ENCODE measurements at regions not wholly inside any gene's neighbourhood (a gene's known extent, or its start where the extent isn't known, plus 50 kb on each side); places are given as distances from the start of the nearest gene placed in this dataset.

GRCh38 chr2:7984693-7985353, 697.0 kb upstream of the ID2 start:
- TF ChIP-seq FOXA2 (IDR thresholded peaks at IDR 0.05) (no peak), JUND (IDR thresholded peaks at IDR 0.05) (no peak), MAX (IDR thresholded peaks at IDR 0.05) (no peak), TAF1 (conservative IDR thresholded peaks at IDR 0.05) (no peak), EGR1 (IDR thresholded peaks at IDR 0.05; ENCODE audit: low read depth in 2 of 2) (no peak), CTCF (IDR thresholded peaks at IDR 0.05; ENCODE audit: low read depth, low read length, missing input control) (no peak), RAD21 (IDR thresholded peaks at IDR 0.05) (no peak), GABPA (IDR thresholded peaks at IDR 0.05 in 1 of 2, conservative IDR thresholded peaks at IDR 0.05 in 1 of 2) (no peak), HNF4G (IDR thresholded peaks at IDR 0.05) (no peak), RXRA (IDR thresholded peaks at IDR 0.05) (no peak), YY1 (IDR thresholded peaks at IDR 0.05) (no peak), ZBTB33 (IDR thresholded peaks at IDR 0.05) (no peak), REST (IDR thresholded peaks at IDR 0.05) (no peak)
- TF ChIP-seq, protein P1, sequence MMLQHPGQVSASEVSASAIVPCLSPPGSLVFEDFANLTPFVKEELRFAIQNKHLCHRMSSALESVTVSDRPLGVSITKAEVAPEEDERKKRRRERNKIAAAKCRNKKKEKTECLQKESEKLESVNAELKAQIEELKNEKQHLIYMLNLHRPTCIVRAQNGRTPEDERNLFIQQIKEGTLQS (IDR thresholded peaks at IDR 0.05): no peak
- H3K27me3 ChIP-seq (ENCODE audit: control insufficient read depth in 4 of 4, insufficient read depth in 4 of 4, low read length in 3 of 4): no peaks in the 10 kb centered on the region
- 84% methylated on average over 9 of the region's 9 CpGs for WGBS

DNA sequence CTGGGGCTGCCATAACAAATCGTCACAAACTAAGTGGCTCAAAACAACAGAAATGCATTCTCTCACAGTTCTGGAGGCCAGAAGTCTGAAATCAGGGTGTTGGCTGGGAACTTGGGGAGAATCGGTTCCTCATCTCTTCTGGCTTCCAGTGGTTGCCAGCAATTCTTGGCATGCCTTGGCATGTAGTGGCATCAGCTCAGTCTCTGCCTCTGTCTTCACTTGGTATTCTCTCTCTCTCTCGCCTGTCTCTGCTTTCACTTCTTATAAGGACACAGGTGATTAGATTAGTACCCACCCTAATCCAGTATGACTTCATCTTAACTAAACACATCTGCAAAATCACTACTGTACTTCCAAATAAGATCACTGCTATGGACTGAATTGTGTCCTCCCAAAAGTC, 695.4 kb upstream of the ID2 start:
- H3K9me3 ChIP-seq (ENCODE audit: control insufficient read depth in 4 of 4, low read length in 3 of 4): no peaks in the 10 kb centered on the region
- no peak overlapping the region for H3K4me3 ChIP-seq (ENCODE audit: low read depth in 1 of 3, low read length in 3 of 3)
- H3K27ac ChIP-seq (ENCODE audit: low read depth in 1 of 2, low read length in 2 of 2): no peak overlapping the region
- DNase-seq (ENCODE audit: low spot score): no peak
- H3K36me3 ChIP-seq (ENCODE audit: control insufficient read depth in 4 of 4, insufficient read depth in 3 of 4, low read depth in 1 of 4, low read length in 3 of 4): no peaks in the 10 kb centered on the region
- TF ChIP-seq MAX (IDR thresholded peaks at IDR 0.05): no peak
- WGBS: 94% methylated on average over 3 of the region's 3 CpGs
- H3K9ac ChIP-seq (ENCODE audit: low read depth in 1 of 2, low read length in 2 of 2): no peak overlapping the region
- H3K4me1 ChIP-seq (ENCODE audit: control insufficient read depth in 4 of 4, insufficient read depth in 4 of 4, low read length in 3 of 4): peaks cover 0 to 6% (median 4%) of the 10 kb centered on the region in 4 donors
- no peaks in the 10 kb centered on the region for H3K27me3 ChIP-seq (ENCODE audit: control insufficient read depth in 4 of 4, insufficient read depth in 4 of 4, low read length in 3 of 4)

More at GRCh38 chr2:7984693-7985353, 697.0 kb upstream of the ID2 start:
- Histone ChIP-seq H3K4me1 (ENCODE audit: control insufficient read depth in 4 of 4, insufficient read depth in 4 of 4, low read length in 3 of 4) (peaks cover 0 to 6% (median 4%) of the 10 kb centered on the region in 4 donors), H3K4me3 (ENCODE audit: low read depth in 1 of 3, low read length in 3 of 3) (no peak overlapping the region), H3K36me3 (ENCODE audit: control insufficient read depth in 4 of 4, insufficient read depth in 3 of 4, low read depth in 1 of 4, low read length in 3 of 4) (no peaks in the 10 kb centered on the region), H3K27ac (ENCODE audit: low read depth in 1 of 2, low read length in 2 of 2) (no peak overlapping the region), H3K9me3 (ENCODE audit: control insufficient read depth in 4 of 4, low read length in 3 of 4) (no peaks in the 10 kb centered on the region), H3K9ac (ENCODE audit: low read depth in 1 of 2, low read length in 2 of 2) (no peak overlapping the region)
- no peak for DNase-seq (ENCODE audit: low spot score)
